Stimulated activated CD4-positive, alpha-beta T cell treated with anti-CD3 and anti-CD28 coated beads, TNF-alpha, amount 100 ng/mL, for 4 hours (primary cell): ENCODE measurements at regions not wholly inside any gene's neighbourhood (a gene's known extent, or its start where the extent isn't known, plus 50 kb on each side); places are given as distances from the start of the nearest gene placed in this dataset.

Experiments used
- DNase-seq, 3 experiments: peaks; one replicate each; pipeline ENCODE4 v3.0.0-alpha.2; 2020; ENCODE audit warnings: low read depth in 3 of 3

DNA sequence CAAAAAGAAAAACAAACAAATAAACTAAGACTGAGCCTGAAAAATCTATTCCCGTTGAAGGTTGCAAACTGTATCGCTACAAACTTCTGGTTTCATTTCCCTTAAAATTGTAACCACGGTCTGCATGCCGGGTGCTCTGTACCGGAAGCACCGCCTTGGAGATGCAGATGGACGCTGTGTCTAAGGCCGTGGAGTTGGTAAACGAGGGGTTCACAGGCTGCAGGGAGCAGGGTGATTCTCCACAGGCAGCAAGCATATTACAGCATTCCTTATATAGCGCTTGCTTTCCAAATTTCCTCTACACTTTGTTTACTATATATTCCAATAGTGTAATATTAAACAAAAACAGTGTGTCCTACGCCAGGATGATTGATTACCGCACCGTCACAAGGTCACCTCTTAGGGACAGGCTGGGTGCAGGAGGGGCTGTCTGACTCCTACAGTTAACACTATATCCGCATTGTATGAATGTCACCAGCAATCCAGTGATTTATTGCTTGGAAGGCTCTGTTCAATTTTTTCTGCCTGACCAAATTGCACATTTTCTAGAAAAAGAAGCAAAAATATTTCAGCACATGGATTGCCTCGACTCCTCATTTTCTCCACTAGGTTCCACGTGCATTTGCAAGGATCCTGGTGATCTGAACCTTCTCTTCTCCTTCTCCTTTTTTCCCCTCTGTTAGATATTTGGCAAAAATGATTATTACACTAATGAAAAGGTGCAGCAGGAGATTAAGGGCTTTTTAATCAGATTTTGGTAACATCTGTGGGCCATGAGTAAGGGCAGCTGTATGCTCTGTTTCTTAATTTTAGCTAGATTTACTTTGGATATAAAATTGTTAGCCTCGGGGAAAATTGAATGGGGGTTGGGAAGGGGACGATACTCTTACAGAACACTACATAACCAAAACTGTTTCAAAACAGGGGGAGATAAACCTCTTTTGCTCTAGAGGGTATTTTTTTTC lies 325.8 kb upstream of the MGMT start:
- no peak for DNase-seq

GRCh38 chr10:129151281-129151680 lies 315.8 kb upstream of the MGMT start:
- no peak for DNase-seq

DNA sequence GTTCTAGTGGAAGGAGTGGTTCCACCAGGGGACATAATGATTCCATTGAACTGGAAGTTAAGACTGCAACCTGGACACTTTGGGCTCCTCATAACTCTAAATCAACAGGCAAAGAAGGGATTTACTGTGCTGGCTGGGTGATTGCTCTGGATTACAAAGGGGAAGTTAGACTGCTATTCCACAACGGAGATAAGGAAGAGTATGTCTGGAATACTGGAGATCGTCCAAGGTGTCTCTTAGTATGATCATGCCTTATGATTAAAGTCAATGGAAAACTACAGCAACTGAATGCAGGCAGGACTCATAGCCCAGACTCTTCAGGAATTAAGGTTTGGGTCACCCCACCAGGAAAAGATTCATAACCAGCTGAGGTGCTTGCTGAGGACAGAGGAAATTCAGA lies 310.6 kb upstream of the MGMT start:
- no peak for DNase-seq

DNA sequence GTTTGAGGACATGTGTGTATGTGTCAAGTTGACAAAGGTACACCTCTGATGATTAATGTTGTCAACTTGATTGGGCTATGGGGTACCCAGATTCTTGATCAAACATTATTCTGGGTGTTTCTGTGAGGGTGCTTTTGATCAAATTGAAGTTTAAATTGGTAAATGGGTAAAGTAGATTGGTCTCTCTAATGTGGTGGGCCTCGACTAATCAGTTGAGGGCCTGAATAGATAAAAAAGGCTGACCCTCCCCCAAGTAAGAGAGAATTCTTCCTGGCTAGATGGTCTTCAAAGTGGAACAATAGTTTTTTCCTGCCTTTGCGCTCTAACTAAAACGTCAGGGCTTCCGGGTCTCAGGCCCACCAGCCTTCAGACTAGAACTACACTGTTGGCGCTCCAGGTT lies 309.9 kb upstream of the MGMT start:
- no peak for DNase-seq

DNA sequence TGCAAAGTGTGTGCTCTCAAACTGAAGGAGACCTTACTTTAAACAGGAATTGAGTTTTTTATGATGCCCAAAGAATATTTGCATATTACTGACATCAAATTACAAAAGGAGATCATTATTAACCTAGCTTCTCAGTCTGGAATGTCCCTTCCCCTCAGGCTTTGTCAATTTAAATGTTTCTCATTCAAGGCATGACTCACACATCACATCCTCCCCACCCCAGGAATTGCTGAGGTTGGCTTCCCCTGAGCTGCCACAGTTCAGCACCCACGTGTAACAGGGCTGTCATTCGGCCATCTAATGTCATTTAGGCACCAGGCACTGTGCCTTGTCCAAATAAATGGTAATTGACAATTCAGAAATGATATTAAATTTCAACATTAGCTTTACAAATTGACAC lies 305.9 kb upstream of the MGMT start:
- no peak for DNase-seq

DNA sequence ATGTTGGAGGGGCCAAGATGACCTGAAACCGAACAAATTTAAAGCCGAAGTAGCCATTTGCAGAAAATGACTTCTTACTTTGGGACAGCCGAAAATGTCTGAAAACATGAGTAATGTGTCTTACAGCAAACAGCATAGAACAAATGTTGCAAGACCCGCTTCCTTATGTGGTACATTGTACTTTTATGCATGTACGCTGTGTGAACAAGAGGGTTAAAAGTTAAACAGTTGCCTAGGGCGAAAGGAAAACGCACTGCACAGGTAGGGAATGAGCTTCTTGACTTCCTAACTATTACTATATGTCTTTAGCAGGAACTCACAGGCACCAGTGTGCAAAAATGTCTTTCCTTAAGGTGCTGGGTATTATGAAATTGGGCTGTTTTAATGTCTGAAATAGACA lies 303.5 kb upstream of the MGMT start:
- DNase-seq: no peak

- no peak for DNase-seq
Observed at GRCh38 chr10:129165076-129165720, 301.8 kb upstream of the MGMT start.

- DNase-seq: no peak
Observed at GRCh38 chr10:129165770-129166169, 301.3 kb upstream of the MGMT start.

- DNase-seq: no peak
Observed at GRCh38 chr10:129168660-129169059, 298.4 kb upstream of the MGMT start.

DNA sequence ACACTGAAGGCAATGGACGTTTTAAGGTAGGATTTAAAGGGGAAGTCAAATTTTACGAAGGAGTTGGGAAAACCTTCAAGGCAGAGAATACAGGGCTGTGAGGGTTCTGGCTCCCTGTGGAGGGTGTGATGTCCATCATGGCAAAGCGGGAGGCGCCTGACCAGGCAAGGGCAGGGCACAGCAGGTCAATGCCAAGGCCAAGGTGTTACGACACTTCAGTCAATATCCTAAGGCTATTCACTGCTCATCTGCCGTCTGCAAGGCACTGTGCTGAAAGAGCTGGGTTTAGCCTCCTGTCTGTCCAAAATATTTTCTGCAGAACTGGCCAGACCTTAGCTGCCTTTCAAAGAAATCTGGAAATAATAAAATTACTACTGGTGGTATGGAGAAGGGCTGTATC lies 297.9 kb upstream of the MGMT start:
- DNase-seq: no peak

DNA sequence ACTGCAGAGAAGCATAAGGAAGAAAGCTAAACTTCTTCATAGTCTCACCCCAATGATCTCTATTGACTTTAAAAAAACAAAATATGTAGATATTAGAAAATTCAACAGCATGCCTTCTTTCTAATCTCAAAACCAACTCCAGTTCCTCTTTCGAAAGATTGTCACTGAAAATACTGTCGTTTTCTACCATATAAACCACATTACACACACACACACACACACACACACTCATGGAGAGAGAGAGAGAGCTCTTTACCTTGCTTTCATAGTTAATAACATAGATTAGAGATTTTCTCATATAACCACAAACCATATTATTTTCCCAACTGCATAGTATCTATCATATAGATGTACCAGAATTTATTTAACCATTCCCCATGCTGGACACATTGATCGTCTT lies 296.2 kb upstream of the MGMT start:
- DNase-seq: no peak

DNA sequence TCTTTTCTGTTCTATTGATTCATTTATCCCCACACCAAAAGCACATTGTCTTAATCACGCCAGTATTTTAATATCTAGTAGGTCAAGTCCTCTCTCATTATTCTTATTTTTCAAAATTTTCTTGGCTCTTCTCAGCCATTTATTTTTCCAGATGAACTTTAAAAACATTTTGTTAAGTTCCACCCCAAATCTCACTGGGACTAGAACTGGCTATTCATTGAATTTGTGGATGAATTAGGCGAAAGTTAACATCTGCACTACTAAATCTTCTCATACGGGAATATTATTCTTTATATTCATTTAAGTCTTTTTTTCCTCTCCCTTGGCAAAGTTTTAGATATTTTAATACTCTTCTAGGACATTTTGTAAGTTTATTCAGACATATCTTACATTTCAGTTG lies 295.2 kb upstream of the MGMT start:
- DNase-seq: no peak

- no peak for DNase-seq
Observed at GRCh38 chr10:129174232-129175014, 292.6 kb upstream of the MGMT start.

DNA sequence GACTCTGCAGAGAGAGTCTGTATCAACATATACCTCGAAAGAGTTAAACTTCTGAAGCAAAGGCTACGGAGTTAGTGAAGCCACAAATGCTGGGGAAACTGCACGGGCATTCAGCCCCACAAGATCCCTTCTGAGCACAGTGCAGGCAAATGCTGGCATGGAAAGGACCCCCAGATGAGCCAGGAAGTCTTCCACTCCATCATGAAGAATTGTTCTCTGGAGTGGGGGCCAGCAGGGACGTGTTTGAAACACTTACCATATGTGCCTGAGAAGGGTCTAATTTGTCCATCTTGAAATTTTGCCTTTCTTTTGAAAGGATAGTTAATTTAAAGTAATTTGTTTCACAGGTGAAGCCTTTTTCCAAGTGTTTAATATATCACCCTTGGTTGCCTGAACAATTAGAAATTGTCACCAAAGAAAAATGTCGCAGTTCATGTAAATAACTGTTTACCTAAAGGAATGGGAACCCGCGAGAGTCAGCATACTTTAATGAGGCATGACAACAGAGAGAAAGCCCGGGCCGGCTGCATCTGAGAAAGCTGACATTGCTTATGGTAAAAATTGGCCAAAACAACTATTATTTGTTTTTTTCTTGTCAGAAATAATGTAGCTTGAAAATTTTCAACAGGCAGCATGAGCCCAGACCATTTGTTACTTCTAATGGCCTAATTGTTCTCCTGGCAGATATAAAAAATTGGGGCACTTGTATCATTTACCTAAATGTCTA lies 287.6 kb upstream of the MGMT start:
- DNase-seq: no peak

DNA sequence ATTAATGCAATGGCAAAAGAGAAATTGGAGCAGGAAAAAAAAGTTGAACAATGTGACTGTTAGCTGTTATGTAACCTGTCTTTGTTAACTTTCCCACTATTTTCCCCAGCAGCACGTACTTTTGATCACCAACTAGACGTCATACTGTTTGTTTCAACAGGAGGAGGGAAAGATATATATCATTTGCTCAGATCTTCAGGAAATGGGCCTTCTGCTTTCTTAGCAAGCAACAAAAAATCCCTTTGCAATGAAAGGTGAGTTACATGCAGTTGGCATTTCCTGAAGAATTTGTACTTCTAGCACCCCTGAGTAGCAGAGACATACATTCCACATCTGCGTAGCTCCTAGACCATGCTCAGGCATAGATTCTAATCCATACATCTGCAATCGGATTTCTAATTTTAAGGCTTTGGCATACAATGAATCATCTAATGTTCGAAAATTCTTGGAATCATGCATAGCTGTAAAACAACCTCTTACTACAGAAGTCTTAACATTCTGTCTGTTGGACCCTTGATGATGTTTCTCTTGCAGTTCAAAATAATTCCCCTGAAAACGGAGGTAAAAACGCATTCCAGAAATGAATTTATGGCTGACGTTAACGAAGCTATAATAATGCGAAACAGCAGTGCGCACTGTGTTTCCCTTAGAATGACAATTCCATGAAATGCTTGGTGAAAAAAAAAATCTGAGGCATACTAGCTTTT lies 286.9 kb upstream of the MGMT start:
- DNase-seq: no peak

DNA sequence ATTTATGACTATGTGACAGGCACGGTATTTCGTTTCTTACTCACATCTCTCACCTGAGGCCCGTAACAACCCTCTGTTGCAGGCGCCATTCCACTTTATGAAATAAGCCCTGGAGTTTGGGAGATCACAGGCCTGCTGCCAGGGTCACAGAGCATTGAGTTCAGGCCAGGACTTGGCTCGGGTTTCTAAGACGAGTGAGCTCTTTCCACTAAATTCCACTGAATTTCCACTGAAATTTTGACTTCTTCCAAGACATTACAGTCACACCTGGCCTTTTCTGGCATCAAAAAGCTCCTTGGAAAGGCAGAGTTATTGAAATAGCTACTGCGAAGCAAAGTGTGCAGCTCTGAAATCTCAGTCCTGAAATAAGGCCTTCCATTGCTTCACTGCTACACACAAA lies 282.8 kb upstream of the MGMT start:
- DNase-seq: no peak

GRCh38 chr10:129187331-129187730 lies 279.7 kb upstream of the MGMT start:
- DNase-seq: no peak

- DNase-seq: no peak
Observed at GRCh38 chr10:129191797-129192196, 275.2 kb upstream of the MGMT start.

GRCh38 chr10:129192344-129193128 lies 274.5 kb upstream of the MGMT start:
- no peak for DNase-seq

DNA sequence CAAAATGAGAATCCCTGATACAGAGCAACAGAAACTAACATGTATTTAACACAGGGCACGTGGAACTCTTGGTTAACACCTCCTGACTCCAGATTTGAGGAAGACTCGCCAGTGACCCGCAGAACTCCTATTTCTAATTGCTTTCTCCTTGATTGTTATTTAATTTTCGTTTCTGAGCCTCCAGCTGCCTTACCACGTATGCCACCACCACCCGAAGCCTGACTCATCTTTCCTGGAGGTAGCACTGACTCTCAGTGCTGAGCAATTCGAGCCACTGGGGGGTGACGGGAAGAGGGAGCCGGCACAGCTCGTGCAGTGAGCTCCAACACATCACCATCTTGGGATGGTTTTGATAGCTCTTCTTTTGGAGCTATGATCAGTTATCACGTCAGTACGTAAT lies 273.9 kb upstream of the MGMT start:
- DNase-seq: no peak
